Cardiac fibroblast (primary cell): ENCODE measurements at regions not wholly inside any gene's neighbourhood (a gene's known extent, or its start where the extent isn't known, plus 50 kb on each side); places are given as distances from the start of the nearest gene placed in this dataset.
"Not testable (repeated sequence)": the region's sequence is repeated elsewhere in the genome, so short reads cannot be mapped to it uniquely, and the experiment has no call there.

Experiments
- DNase-seq, 2 donors: peaks; one replicate each; pipeline versions ENCODE4 v3.0.0 to v3.0.0-alpha.2; 2010; ENCODE audit warnings: low read depth in 2 of 2
- H3K4me3 ChIP-seq, 2 donors: replicated peaks in 1 of 2; 1 replicate in 1 of 2; 2 replicates in 1 of 2; pipeline ENCODE4 v1.5.1; 2011; ENCODE audit warnings: low read depth in 2 of 2, low read length in 2 of 2, mild to moderate bottlenecking in 2 of 2, moderate library complexity in 1 of 2
- TF ChIP-seq, protein P1 (sequence below): IDR thresholded peaks from one replicate; pipeline ENCODE4 v1.5.1; 2011; ENCODE audit warnings: low read depth, mild to moderate bottlenecking, low read length, inconsistent platforms

DNA sequence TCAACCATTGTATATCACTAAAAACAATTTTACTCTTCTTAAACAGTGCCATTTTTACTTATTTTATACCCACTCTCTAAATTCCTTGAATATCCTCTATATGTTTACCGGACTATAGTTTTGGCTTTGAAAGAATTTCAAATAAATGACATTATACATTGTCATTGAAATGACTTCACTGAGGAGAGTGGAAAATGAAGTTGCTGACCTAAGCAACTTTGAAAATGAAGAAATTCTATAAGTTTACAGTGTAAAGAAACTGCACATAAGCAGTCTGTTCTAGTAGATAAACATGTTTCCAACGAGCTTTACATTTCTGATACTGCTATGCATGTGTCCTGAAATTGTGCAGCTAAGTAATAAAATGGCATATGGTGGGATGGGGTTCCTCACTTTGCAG, 1094.0 kb downstream of the TMEM121 start:
- no peak for DNase-seq
- TF ChIP-seq, protein P1, sequence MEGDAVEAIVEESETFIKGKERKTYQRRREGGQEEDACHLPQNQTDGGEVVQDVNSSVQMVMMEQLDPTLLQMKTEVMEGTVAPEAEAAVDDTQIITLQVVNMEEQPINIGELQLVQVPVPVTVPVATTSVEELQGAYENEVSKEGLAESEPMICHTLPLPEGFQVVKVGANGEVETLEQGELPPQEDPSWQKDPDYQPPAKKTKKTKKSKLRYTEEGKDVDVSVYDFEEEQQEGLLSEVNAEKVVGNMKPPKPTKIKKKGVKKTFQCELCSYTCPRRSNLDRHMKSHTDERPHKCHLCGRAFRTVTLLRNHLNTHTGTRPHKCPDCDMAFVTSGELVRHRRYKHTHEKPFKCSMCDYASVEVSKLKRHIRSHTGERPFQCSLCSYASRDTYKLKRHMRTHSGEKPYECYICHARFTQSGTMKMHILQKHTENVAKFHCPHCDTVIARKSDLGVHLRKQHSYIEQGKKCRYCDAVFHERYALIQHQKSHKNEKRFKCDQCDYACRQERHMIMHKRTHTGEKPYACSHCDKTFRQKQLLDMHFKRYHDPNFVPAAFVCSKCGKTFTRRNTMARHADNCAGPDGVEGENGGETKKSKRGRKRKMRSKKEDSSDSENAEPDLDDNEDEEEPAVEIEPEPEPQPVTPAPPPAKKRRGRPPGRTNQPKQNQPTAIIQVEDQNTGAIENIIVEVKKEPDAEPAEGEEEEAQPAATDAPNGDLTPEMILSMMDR = no peak
- H3K4me3 ChIP-seq = no peak overlapping the region

DNA sequence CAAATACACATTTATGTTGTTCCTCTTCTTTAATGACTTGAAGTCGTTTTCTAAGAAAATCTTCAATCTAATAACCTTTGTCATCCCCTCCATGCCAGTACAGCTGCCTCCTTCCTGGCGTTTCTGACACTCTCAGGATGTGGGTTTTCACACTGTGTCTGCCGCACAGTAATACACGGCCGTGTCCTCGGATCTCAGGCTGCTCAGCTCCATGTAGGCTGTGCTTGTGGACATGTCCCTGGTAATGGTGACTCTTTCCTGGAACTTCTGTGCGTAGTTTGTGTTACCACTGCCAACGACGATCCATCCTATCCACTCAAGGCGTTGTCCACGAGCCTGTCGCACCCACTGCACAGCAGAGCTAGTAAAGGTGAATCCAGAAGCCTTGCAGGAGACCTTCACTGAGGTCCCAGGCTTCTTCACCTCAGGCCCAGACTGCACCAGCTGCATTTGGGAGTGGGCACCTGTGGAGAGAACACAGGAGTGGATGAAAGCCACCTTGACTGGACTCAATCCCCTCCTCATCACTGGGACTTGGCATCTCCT, 1095.9 kb downstream of the TMEM121 start:
- TF ChIP-seq, protein P1 = no peak
- no peak for DNase-seq
- H3K4me3 ChIP-seq = no peak overlapping the region

DNA sequence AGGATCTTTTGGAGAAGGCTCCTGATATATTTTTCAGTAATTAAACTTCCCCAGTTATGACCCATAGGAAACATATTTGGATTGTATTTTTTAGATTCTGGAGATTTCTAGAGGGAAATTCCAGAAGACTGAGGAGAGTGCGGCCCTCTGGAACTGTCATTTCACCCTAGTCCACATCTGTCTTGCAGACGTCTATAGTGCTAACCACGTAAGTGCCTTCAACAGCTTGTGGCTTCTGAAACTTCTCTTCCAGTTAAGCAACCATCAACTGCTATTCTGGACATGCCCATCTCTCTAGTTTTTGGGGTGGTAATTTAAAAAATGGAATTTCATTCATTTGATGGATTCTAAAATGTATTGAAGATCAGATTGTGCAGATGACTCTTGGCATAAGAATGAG, 1098.8 kb downstream of the TMEM121 start:
- TF ChIP-seq, protein P1 = no peak
- no peak for DNase-seq
- no peak overlapping the region for H3K4me3 ChIP-seq

DNA sequence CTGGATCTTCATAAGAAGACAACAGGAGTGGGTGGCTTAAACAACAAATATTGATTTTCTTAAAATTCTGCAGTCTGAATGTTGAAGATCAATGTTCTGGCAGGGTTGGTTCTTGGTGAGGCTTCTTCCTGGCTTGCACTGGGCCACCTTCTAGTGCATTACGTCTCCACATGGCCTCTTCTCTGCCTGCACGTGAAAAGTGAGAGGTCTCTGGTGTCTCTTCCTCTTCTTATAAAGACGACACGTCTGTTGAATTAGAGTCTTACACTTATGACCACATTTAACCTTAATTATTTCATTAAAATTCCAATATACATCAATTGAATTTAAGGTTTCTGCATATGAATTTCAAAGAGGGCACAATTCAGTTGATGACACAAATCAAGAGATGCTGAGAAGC, 1100.1 kb downstream of the TMEM121 start:
- not testable (repeated sequence) for H3K4me3 ChIP-seq, DNase-seq

DNA sequence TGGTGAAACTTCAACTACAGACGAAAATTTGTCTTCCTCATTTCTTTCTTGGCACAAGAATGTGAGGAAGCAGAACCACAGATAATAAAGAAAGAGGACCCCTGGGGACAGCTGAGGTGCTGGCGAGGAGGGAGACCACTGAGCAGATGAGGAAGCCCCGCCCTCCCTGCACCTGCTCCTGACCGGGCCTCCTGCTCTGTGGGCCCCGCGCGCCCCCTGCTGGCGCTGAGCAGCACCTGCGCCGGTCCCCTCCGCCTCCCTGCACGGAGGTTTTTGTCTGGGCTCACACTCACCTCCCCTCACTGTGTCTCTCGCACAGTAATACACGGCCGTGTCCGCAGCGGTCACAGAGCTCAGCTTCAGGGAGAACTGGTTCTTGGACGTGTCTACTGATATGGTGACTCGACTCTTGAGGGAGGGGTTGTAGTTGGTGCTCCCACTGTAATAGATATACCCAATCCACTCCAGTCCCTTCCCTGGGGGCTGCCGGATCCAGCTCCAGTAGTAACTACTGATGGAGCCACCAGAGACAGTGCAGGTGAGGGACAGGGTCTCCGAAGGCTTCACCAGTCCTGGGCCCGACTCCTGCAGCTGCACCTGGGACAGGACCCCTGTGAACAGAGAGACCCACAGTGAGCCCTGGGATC, 1100.7 kb downstream of the TMEM121 start:
- not testable (repeated sequence) for H3K4me3 ChIP-seq, DNase-seq

DNA sequence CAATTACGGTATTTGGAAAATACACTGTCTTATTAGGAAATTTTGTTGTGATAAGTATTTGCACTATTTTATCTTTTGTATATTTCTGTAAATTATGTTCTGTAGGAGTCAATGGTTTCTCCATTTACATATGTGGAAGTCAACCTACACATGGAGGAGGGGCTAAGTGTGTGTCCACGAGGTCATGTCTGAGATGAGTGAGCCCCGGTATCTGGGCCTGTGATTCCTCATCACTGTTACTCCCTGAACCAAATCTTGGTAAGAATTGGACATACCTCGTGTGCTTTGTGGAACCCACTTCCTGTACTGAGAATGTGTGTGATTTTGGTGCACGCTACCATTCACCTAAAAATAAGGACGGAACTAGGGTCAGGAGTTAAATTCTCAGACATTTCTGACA, 1105.5 kb downstream of the TMEM121 start:
- H3K4me3 ChIP-seq = no peak overlapping the region
- DNase-seq = no peak
- TF ChIP-seq, protein P1 = no peak

DNA sequence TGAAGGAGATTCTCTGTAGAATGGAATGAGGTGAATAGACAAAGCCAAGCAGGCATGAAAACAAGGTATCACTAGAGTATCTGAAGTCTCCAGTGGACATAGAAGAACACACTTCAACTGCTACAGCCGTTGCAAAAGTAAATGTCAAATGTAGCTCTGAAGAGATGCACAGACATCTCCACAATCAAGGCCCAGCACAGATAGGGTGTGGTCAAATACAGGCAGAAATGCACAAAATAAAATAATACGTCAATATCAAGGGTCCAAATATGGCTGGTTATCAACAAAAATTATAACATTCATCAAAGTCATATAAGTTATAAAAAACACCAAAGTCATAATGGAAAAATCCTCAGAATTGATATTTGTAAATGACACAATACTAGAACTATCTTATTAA, 1107.3 kb downstream of the TMEM121 start:
- TF ChIP-seq, protein P1 = no peak
- no peak for DNase-seq
- H3K4me3 ChIP-seq = no peak overlapping the region

DNA sequence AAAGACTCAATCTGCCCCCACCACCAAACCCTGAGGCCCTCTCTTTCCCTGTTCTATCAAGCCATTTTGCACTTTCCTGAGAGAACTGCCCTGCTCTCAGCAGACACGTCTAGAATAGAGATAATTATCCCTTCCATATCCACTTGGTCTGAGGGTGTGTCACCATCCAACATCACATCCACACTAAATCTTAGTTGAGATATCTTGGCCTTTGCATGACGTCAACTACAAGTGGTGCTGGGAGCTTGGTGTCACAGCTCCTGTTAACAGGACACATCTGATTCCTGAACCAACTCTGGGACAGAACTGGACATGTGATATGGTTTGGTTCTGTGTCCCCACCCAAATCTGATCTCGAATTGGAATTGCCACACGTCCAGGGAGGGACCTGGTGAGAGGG, 1109.2 kb downstream of the TMEM121 start:
- no peak overlapping the region for H3K4me3 ChIP-seq
- TF ChIP-seq, protein P1 = no peak
- DNase-seq = no peak

DNA sequence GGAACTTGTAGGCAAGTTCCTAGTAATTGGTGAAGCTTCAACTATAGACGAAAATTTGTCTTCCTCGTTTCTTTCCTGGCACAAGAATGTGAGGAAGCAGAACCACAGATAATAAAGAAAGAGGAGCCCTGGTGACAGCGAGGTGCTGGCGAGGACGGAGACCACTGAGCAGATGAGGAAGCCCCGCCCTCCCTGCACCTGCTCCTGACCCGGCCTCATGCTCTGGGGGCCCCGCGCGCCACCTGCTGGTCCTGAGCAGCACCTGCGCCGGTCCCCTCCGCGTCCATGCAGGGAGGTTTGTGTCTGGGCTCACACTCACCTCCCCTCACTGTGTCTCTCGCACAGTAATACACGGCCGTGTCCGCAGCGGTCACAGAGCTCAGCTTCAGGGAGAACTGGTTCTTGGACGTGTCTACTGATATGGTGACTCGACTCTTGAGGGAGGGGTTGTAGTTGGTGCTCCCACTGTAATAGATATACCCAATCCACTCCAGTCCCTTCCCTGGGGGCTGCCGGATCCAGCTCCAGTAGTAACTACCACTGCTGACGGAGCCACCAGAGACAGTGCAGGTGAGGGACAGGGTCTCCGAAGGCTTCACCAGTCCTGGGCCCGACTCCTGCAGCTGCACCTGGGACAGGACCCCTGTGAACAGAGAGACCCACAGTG, 1112.5 kb downstream of the TMEM121 start:
- DNase-seq, H3K4me3 ChIP-seq: not testable (repeated sequence)
